CD14-positive monocyte (primary cell): ENCODE measurements at regions not wholly inside any gene's neighbourhood (a gene's known extent, or its start where the extent isn't known, plus 50 kb on each side); places are given as distances from the start of the nearest gene placed in this dataset.
"Not testable (repeated sequence)": the region's sequence is repeated elsewhere in the genome, so short reads cannot be mapped to it uniquely, and the experiment has no call there.

Experiments
- DNase-seq, 3 donors: peaks; one replicate each; pipeline ENCODE4 v3.0.0-alpha.2; 2011 to 2022
- H2AFZ ChIP-seq: 2 replicates; pipeline ENCODE4 v1.6.0; 2012; ENCODE audit warnings: mild to moderate bottlenecking, low read depth, low read length, inconsistent platforms; ENCODE audit not compliant: insufficient read depth, poor library complexity, severe bottlenecking
- H3K27ac ChIP-seq, 2 donors: 1 replicate in 1 of 2; 2 replicates in 1 of 2; pipeline ENCODE4 v1.5.1; 2012 to 2013; ENCODE audit warnings: low read length in 2 of 2, control low read depth in 1 of 2, inconsistent platforms in 1 of 2, low read depth in 1 of 2, mild to moderate bottlenecking in 1 of 2
- H3K27me3 ChIP-seq, 2 donors: one replicate each; pipeline versions ENCODE4 v1.6.0 to v1.6.1; 2011 to 2013; ENCODE audit warnings: low read length in 2 of 2; ENCODE audit not compliant: control insufficient read depth in 2 of 2, insufficient read depth in 2 of 2
- H3K36me3 ChIP-seq, 2 donors: replicated peaks in 1 of 2; 1 replicate in 1 of 2; 2 replicates in 1 of 2; pipeline versions ENCODE4 v1.5.1 to v1.6.1; 2012 to 2013; ENCODE audit warnings: low read length in 2 of 2, control low read depth in 1 of 2, inconsistent platforms in 1 of 2, mild to moderate bottlenecking in 1 of 2; ENCODE audit not compliant: insufficient read depth in 2 of 2, control insufficient read depth in 1 of 2
- H3K4me1 ChIP-seq, 2 donors: 1 replicate in 1 of 2; 2 replicates in 1 of 2; pipeline versions ENCODE4 v1.5.1 to v1.6.1; 2012 to 2013; ENCODE audit warnings: low read length in 2 of 2, control low read depth in 1 of 2, inconsistent platforms in 1 of 2, mild to moderate bottlenecking in 1 of 2, moderate library complexity in 1 of 2; ENCODE audit not compliant: insufficient read depth in 2 of 2, control insufficient read depth in 1 of 2
- H3K4me2 ChIP-seq: replicated peaks from 2 replicates; pipeline ENCODE3; 2012; ENCODE audit warnings: low read length, moderate library complexity, mild to moderate bottlenecking; ENCODE audit not compliant: poor library complexity, severe bottlenecking; ENCODE audit errors: extremely low read depth
- H3K4me3 ChIP-seq, 3 experiments: fragments of 200-600 bp in 1 of 3; sonication (generic) in 1 of 3; replicated peaks in 1 of 3; 1 replicate in 2 of 3; 2 replicates in 1 of 3; pipeline ENCODE4 v1.5.1; 2011 to 2013; ENCODE audit warnings: low read length in 3 of 3, mild to moderate bottlenecking in 3 of 3, control low read depth in 2 of 3, low read depth in 2 of 3, inconsistent platforms in 1 of 3, moderate library complexity in 1 of 3
- H3K79me2 ChIP-seq: 2 replicates; pipeline ENCODE4 v1.6.0; 2012; ENCODE audit warnings: mild to moderate bottlenecking, control low read depth, inconsistent platforms, low read length, moderate library complexity; ENCODE audit not compliant: insufficient read depth
- H3K9ac ChIP-seq: 2 replicates; pipeline ENCODE4 v1.6.0; 2017; ENCODE audit warnings: low read length, mild to moderate bottlenecking; ENCODE audit not compliant: insufficient read depth, poor library complexity, severe bottlenecking
- H3K9me3 ChIP-seq, 2 donors: replicated peaks in 1 of 2; 1 replicate in 1 of 2; 2 replicates in 1 of 2; pipeline versions ENCODE4 v1.5.1 to v1.6.1; 2012 to 2013; ENCODE audit warnings: low read length in 2 of 2, control low read depth in 1 of 2; ENCODE audit not compliant: control insufficient read depth in 1 of 2, insufficient read depth in 1 of 2
- H4K20me1 ChIP-seq: 2 replicates; pipeline ENCODE4 v1.6.0; 2012; ENCODE audit warnings: mild to moderate bottlenecking, low read length, control low read depth, moderate library complexity; ENCODE audit not compliant: insufficient read depth
- H3K27ac Mint-ChIP-seq, 7 donors: one replicate each; pipeline ENCODE4 v1.8.0; 2020; ENCODE audit warnings: mild to moderate bottlenecking in 7 of 7, mixed read lengths in 7 of 7, moderate library complexity in 6 of 7, inconsistent platforms in 2 of 7
- H3K27me3 Mint-ChIP-seq, 3 donors: one replicate each; pipeline ENCODE4 v1.8.0; 2021 to 2022; ENCODE audit warnings: low read depth in 3 of 3, mild to moderate bottlenecking in 3 of 3, mixed read lengths in 3 of 3, moderate library complexity in 3 of 3, inconsistent platforms in 1 of 3
- H3K36me3 Mint-ChIP-seq, 2 donors: one replicate each; pipeline ENCODE4 v1.8.0; 2020; ENCODE audit warnings: mixed read lengths in 2 of 2, inconsistent platforms in 1 of 2, mild to moderate bottlenecking in 1 of 2
- H3K4me1 Mint-ChIP-seq: one replicate; pipeline ENCODE4 v1.8.0; 2020; ENCODE audit warnings: mild to moderate bottlenecking, mixed read lengths
- H3K4me3 Mint-ChIP-seq, 2 donors: one replicate each; pipeline ENCODE4 v1.8.0; 2020; ENCODE audit warnings: mild to moderate bottlenecking in 2 of 2, mixed read lengths in 2 of 2, moderate library complexity in 1 of 2
- H3K9me3 Mint-ChIP-seq, 7 donors: one replicate each; pipeline ENCODE4 v1.8.0; 2020 to 2022; ENCODE audit warnings: mixed read lengths in 7 of 7, mild to moderate bottlenecking in 6 of 7, moderate library complexity in 6 of 7, inconsistent platforms in 2 of 7
- CTCF ChIP-seq: fragments of 200-600 bp; IDR thresholded peaks from one replicate; pipeline ENCODE4 v1.8.0; 2022; ENCODE audit warnings: antibody characterized with exemption, mild to moderate bottlenecking
- WGBS: methylation state at CpG from one replicate; pipeline ENCODE4 v1.1.5; 2013; ENCODE audit warnings: missing lambda C conversion rate; ENCODE audit not compliant: insufficient coverage; 5-methylcytosine and 5-hydroxymethylcytosine counted together
- intact Hi-C, 2 donors: fragments of 100-400 bp; cut with micrococcal nuclease; formaldehyde crosslinking; loops; one replicate each; pipeline versions ENCODE4 v1.15.0 to v1.15.1; 2023

- intact Hi-C loops: no loop called here
Observed at GRCh38 chr5:89638871-89639270, 755.9 kb upstream of the MEF2C start.

GRCh38 chr5:89634176-89634575 lies 751.2 kb upstream of the MEF2C start:
- H2AFZ ChIP-seq, H3K27me3 Mint-ChIP-seq: not testable (repeated sequence)

More at GRCh38 chr5:89638871-89639270, 755.9 kb upstream of the MEF2C start:
- no peak overlapping the region for H3K4me2 ChIP-seq
- no peak overlapping the region for H3K4me3 Mint-ChIP-seq
- no peak overlapping the region for H2AFZ ChIP-seq
- peaks cover 0 to 1% (median 0%) of the 10 kb centered on the region in 3 donors for H3K27me3 Mint-ChIP-seq
- H3K4me1 Mint-ChIP-seq: no peaks in the 10 kb centered on the region
- no peak overlapping the region for H3K27ac ChIP-seq
- peaks cover 6 to 31% of the 10 kb centered on the region in 2 donors for H3K9me3 ChIP-seq
- H3K36me3 ChIP-seq: no peaks in the 10 kb centered on the region
- no peak for DNase-seq
- peaks cover 15 to 44% (median 23%) of the 10 kb centered on the region in 7 donors for H3K9me3 Mint-ChIP-seq
- 93% methylated on average over 5 of the region's 5 CpGs for WGBS
- H3K36me3 Mint-ChIP-seq: no peaks in the 10 kb centered on the region
- H3K4me3 ChIP-seq: no peak overlapping the region
- H3K4me1 ChIP-seq: no peaks in the 10 kb centered on the region
- H3K79me2 ChIP-seq: no peaks in the 10 kb centered on the region
- H3K27me3 ChIP-seq: no peaks in the 10 kb centered on the region
- TF ChIP-seq CTCF: no peak
- no peaks in the 10 kb centered on the region for H4K20me1 ChIP-seq
- no peak overlapping the region for H3K27ac Mint-ChIP-seq
- no peak overlapping the region for H3K9ac ChIP-seq

GRCh38 chr5:89630064-89630463 lies 747.1 kb upstream of the MEF2C start:
- H3K4me3 Mint-ChIP-seq, H3K9me3 ChIP-seq: not testable (repeated sequence)

More at GRCh38 chr5:89634176-89634575, 751.2 kb upstream of the MEF2C start:
- no CpG with 5 or more reads among the region's 3 CpGs for WGBS
- H3K4me3 ChIP-seq, H3K79me2 ChIP-seq, H3K4me2 ChIP-seq, H4K20me1 ChIP-seq, H3K27ac Mint-ChIP-seq, H3K9ac ChIP-seq, H3K4me3 Mint-ChIP-seq, intact Hi-C loops, H3K4me1 ChIP-seq, H3K4me1 Mint-ChIP-seq, H3K36me3 Mint-ChIP-seq, DNase-seq, H3K27ac ChIP-seq, H3K36me3 ChIP-seq, H3K27me3 ChIP-seq: not testable (repeated sequence)
- peaks cover 14 to 25% (median 24%) of the 10 kb centered on the region in 7 donors for H3K9me3 Mint-ChIP-seq
- peaks cover 6 to 20% of the 10 kb centered on the region in 2 donors for H3K9me3 ChIP-seq

More at GRCh38 chr5:89630064-89630463, 747.1 kb upstream of the MEF2C start:
- H3K36me3 Mint-ChIP-seq, H3K36me3 ChIP-seq, H3K27ac ChIP-seq, H3K27ac Mint-ChIP-seq, H3K4me3 ChIP-seq, H3K9ac ChIP-seq, H3K27me3 ChIP-seq, H3K4me1 Mint-ChIP-seq, H4K20me1 ChIP-seq, H3K4me1 ChIP-seq, H3K4me2 ChIP-seq, H3K79me2 ChIP-seq, H2AFZ ChIP-seq, intact Hi-C loops, H3K27me3 Mint-ChIP-seq, DNase-seq: not testable (repeated sequence)
- H3K9me3 Mint-ChIP-seq: peaks cover 4 to 21% (median 12%) of the 10 kb centered on the region in 7 donors
